ENCODE measurements at regions not wholly inside any gene's neighbourhood (a gene's known extent, or its start where the extent isn't known, plus 50 kb on each side); places are given as distances from the start of the nearest gene placed in this dataset.
"Not testable (repeated sequence)": the region's sequence is repeated elsewhere in the genome, so short reads cannot be mapped to it uniquely, and the experiment has no call there.

- TF ChIP-seq EZH2 (optimal IDR thresholded peaks at IDR 0.05; ENCODE audit: low read depth, low read length); CTCF (IDR thresholded peaks at IDR 0.05; ENCODE audit: low read length): not testable (repeated sequence)
Observed at GRCh38 chr4:183044924-183045640, 54.0 kb upstream of the WWC2 start.
